NCI-H2029 treated with DMSO at 0.1 percent for 48 hours (cell line): ENCODE measurements at regions not wholly inside any gene's neighbourhood (a gene's known extent, or its start where the extent isn't known, plus 50 kb on each side); places are given as distances from the start of the nearest gene placed in this dataset.
"Not testable (repeated sequence)": the region's sequence is repeated elsewhere in the genome, so short reads cannot be mapped to it uniquely, and the experiment has no call there.

Source experiments
- DNase-seq: peaks from one replicate; lab custom pipeline; 2025; lab: John Stamatoyannopoulos, UW

DNA sequence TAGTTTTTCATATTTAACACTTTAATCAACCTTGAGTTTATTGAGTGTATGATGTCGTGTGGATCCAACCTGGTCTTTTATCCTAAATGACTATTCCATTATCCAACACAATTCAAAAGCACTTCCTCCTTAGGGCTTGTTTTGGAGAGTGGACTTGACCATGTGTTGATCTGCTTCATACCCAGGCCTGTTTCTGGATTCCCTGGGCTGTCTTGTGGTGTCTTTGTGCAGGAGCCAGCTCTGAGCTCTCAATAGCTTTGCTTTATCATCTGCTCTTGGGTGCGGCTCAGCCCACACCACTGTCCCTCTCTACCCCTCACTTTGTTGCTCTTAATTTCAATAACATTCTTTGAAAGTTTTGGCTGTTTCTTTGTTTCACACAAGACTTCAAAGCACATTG is 70.9 kb upstream of the CHST15 start:
- no peak for DNase-seq

DNA sequence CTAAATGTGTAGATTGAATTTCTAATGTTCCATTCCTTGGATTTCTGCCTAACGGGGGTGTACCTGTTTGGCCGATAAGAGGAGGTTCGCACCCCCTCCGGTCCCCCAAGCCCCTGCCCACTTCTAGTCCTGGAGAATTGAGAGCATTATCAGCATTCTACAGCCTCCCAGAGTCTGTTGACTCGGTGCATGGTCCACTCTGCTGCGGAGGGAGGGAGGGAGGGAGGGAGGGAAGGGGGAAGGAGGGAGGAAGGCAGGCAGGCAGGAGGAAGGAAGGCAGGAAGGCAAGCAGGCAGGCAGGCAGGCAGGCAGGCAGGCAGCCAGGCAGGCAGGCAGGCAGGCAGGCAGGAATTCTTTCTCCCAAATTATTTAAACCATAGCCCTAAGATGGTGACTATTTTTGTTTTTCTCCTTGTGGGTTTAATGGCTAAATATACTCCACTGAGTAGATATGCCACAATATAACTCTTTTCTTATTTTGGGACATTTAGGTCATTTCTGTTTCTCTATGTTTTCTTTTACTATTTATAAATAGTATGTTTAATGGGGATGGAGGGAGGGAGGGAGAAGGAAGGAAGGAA is 69.5 kb upstream of the CHST15 start:
- DNase-seq, result no peak

- DNase-seq, result no peak
Measured at GRCh38 chr10:124162136-124162535, 68.7 kb upstream of the CHST15 start.

GRCh38 chr10:124161601-124162000 is 68.2 kb upstream of the CHST15 start:
- DNase-seq, result no peak

GRCh38 chr10:124160943-124161582 is 67.7 kb upstream of the CHST15 start:
- no peak for DNase-seq

- no peak for DNase-seq
Measured at GRCh38 chr10:124160176-124160575, 66.8 kb upstream of the CHST15 start.

- no peak for DNase-seq
Measured at GRCh38 chr10:124159153-124159552, 65.8 kb upstream of the CHST15 start.

DNA sequence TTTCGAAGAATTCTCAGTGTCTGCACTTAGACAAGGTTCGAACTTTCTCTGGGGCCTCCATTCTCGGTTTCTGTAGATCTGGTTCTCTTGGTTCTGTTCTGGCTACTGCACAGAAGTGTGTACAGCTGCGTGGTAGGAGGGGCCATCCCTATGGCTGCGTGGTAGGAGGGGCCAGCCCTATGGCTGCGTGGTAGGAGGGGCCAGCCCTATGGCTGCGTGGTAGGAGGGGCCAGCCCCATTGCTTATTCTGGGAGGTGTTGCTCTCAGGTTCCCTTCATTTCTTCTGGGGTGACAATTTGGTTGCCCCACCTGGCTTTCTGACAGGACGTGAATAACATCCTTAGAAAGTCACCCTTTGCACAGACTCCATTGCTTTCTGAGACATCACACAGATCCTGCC is 65.2 kb upstream of the CHST15 start:
- DNase-seq, result no peak

GRCh38 chr10:124157271-124157681 is 63.9 kb upstream of the CHST15 start:
- DNase-seq, result no peak

GRCh38 chr10:124156524-124157260 is 63.3 kb upstream of the CHST15 start:
- no peak for DNase-seq

DNA sequence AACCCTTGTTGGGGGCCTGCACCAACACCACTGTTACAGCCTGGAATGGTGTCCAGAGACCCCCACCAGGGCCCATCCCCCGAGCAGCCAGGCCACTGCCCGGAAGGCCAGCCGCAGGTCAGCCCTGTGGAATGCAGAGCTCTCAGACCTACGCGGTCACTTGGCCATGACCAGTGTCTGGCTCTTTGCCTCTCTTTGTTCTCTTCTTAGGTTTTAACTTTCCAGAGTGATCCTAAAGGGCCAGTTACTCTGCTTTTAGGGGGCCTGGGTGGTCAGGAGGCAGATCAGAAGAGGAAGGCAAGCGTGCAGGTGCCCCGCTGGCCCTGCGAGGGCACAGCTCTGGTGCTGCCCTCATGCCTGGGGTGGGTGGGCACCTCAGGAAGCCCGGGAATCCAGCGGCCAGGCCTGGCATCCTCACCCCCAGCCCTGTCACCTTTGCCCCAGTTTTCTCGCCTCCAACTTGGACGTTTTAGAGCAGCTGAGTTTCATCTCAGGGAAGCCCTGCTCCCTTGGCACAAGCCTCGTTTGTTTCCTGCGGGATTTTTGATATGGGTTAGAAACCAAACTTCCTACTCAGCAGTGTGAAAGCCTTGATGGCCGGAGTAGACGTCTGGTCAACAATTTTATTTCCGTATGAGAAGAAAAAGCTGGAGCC is 62.5 kb upstream of the CHST15 start:
- DNase-seq, result no peak

DNA sequence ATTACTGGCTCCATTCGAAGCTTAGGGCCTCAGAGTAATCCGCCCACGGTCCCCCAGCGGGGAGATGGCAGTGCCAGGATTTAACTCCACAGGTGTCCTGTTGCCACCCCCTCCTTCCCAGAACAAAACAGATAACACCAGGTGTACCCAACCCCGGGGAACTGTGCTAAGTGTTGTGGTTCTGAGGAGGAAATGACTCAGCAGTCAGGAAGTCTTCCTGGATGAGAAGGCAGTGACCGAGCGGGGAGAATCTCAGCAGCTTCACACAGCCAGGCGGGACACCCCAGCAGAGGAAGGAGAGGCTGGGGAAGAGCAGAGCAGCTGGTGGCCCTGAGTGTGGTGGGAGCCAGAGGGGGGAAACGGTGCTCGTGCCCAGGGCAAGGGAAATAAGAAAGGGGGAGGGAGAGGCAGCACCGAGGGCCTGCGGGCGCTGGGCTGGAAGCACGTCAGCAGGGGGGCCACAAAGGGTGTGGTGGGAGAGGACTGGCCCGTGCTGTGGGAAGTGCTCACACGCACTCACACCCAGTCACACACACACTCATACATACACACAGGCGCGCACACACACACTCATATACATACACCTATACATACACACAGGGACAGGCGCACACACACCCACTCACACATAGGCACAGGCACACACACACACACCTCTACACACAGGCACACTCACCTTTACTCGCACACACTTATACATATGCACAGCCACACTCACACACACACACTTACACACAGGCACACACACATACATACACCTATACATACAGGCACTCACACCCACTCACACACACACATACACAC is 59.8 kb upstream of the CHST15 start:
- peak; percentile 51 for DNase-seq

GRCh38 chr10:124152139-124153022 is 59.0 kb upstream of the CHST15 start:
- no peak for DNase-seq

GRCh38 chr10:124151466-124152095 is 58.2 kb upstream of the CHST15 start:
- no peak for DNase-seq

GRCh38 chr10:124150807-124151417 is 57.5 kb upstream of the CHST15 start:
- no peak for DNase-seq

GRCh38 chr10:124150189-124150806 is 56.9 kb upstream of the CHST15 start:
- no peak for DNase-seq

DNA sequence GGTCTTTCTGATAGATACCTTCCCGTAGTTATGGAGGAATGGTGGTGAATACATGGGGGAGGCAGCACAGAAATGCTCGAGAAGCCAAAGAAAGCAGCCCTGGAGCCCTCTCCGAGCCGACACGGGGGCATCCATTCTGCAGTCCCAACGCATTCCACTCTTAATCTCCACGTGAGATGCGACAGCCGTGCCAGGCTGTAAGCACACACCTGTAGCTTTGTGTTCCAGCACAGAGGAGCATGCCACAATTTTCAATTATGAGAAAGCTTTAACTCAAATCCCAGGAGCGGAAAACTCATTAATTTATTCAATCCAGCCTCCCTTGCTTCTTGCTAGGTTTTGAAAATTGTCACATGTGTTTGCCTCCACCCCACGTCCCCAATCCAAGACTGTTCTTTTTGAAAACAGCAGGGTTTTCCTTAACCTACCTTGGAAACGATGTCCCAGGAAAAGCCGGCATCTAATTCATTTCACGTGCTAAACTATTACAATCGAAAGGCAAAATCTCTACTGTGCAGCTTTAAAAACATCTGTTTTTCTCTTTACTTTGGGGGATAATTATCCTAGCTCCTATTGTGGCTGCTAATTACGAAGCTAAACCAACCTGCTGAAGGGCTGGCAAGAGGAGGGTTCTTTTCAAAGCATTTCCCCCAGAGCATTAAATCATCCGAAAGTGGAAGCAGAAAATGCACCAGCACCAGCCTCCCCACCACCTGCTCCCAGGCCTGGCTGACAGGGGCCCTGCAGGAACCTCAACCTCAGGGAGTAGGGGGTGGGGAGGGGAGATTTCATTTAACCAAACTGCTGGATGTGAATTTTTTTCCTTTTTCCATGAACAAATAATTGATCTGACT is 56.0 kb upstream of the CHST15 start:
- DNase-seq, result peak; percentile 7

GRCh38 chr10:124148509-124149188 is 55.3 kb upstream of the CHST15 start:
- DNase-seq, result not testable (repeated sequence)
